CD14-positive monocyte (primary cell): ENCODE measurements at regions not wholly inside any gene's neighbourhood (a gene's known extent, or its start where the extent isn't known, plus 50 kb on each side); places are given as distances from the start of the nearest gene placed in this dataset.

Experiments
- DNase-seq, 3 donors: peaks; one replicate each; pipeline ENCODE4 v3.0.0-alpha.2; 2011 to 2022
- H2AFZ ChIP-seq: 2 replicates; pipeline ENCODE4 v1.6.0; 2012; ENCODE audit warnings: mild to moderate bottlenecking, low read depth, low read length, inconsistent platforms; ENCODE audit not compliant: insufficient read depth, poor library complexity, severe bottlenecking
- H3K27ac ChIP-seq, 2 donors: 1 replicate in 1 of 2; 2 replicates in 1 of 2; pipeline ENCODE4 v1.5.1; 2012 to 2013; ENCODE audit warnings: low read length in 2 of 2, control low read depth in 1 of 2, inconsistent platforms in 1 of 2, low read depth in 1 of 2, mild to moderate bottlenecking in 1 of 2
- H3K27me3 ChIP-seq, 2 donors: one replicate each; pipeline versions ENCODE4 v1.6.0 to v1.6.1; 2011 to 2013; ENCODE audit warnings: low read length in 2 of 2; ENCODE audit not compliant: control insufficient read depth in 2 of 2, insufficient read depth in 2 of 2
- H3K36me3 ChIP-seq, 2 donors: replicated peaks in 1 of 2; 1 replicate in 1 of 2; 2 replicates in 1 of 2; pipeline versions ENCODE4 v1.5.1 to v1.6.1; 2012 to 2013; ENCODE audit warnings: low read length in 2 of 2, control low read depth in 1 of 2, inconsistent platforms in 1 of 2, mild to moderate bottlenecking in 1 of 2; ENCODE audit not compliant: insufficient read depth in 2 of 2, control insufficient read depth in 1 of 2
- H3K4me1 ChIP-seq, 2 donors: 1 replicate in 1 of 2; 2 replicates in 1 of 2; pipeline versions ENCODE4 v1.5.1 to v1.6.1; 2012 to 2013; ENCODE audit warnings: low read length in 2 of 2, control low read depth in 1 of 2, inconsistent platforms in 1 of 2, mild to moderate bottlenecking in 1 of 2, moderate library complexity in 1 of 2; ENCODE audit not compliant: insufficient read depth in 2 of 2, control insufficient read depth in 1 of 2
- H3K4me2 ChIP-seq: replicated peaks from 2 replicates; pipeline ENCODE3; 2012; ENCODE audit warnings: low read length, moderate library complexity, mild to moderate bottlenecking; ENCODE audit not compliant: poor library complexity, severe bottlenecking; ENCODE audit errors: extremely low read depth
- H3K4me3 ChIP-seq, 3 experiments: fragments of 200-600 bp in 1 of 3; sonication (generic) in 1 of 3; replicated peaks in 1 of 3; 1 replicate in 2 of 3; 2 replicates in 1 of 3; pipeline ENCODE4 v1.5.1; 2011 to 2013; ENCODE audit warnings: low read length in 3 of 3, mild to moderate bottlenecking in 3 of 3, control low read depth in 2 of 3, low read depth in 2 of 3, inconsistent platforms in 1 of 3, moderate library complexity in 1 of 3
- H3K79me2 ChIP-seq: 2 replicates; pipeline ENCODE4 v1.6.0; 2012; ENCODE audit warnings: mild to moderate bottlenecking, control low read depth, inconsistent platforms, low read length, moderate library complexity; ENCODE audit not compliant: insufficient read depth
- H3K9ac ChIP-seq: 2 replicates; pipeline ENCODE4 v1.6.0; 2017; ENCODE audit warnings: low read length, mild to moderate bottlenecking; ENCODE audit not compliant: insufficient read depth, poor library complexity, severe bottlenecking
- H3K9me3 ChIP-seq, 2 donors: replicated peaks in 1 of 2; 1 replicate in 1 of 2; 2 replicates in 1 of 2; pipeline versions ENCODE4 v1.5.1 to v1.6.1; 2012 to 2013; ENCODE audit warnings: low read length in 2 of 2, control low read depth in 1 of 2; ENCODE audit not compliant: control insufficient read depth in 1 of 2, insufficient read depth in 1 of 2
- H4K20me1 ChIP-seq: 2 replicates; pipeline ENCODE4 v1.6.0; 2012; ENCODE audit warnings: mild to moderate bottlenecking, low read length, control low read depth, moderate library complexity; ENCODE audit not compliant: insufficient read depth
- H3K27ac Mint-ChIP-seq, 7 donors: one replicate each; pipeline ENCODE4 v1.8.0; 2020; ENCODE audit warnings: mild to moderate bottlenecking in 7 of 7, mixed read lengths in 7 of 7, moderate library complexity in 6 of 7, inconsistent platforms in 2 of 7
- H3K27me3 Mint-ChIP-seq, 3 donors: one replicate each; pipeline ENCODE4 v1.8.0; 2021 to 2022; ENCODE audit warnings: low read depth in 3 of 3, mild to moderate bottlenecking in 3 of 3, mixed read lengths in 3 of 3, moderate library complexity in 3 of 3, inconsistent platforms in 1 of 3
- H3K36me3 Mint-ChIP-seq, 2 donors: one replicate each; pipeline ENCODE4 v1.8.0; 2020; ENCODE audit warnings: mixed read lengths in 2 of 2, inconsistent platforms in 1 of 2, mild to moderate bottlenecking in 1 of 2
- H3K4me1 Mint-ChIP-seq: one replicate; pipeline ENCODE4 v1.8.0; 2020; ENCODE audit warnings: mild to moderate bottlenecking, mixed read lengths
- H3K4me3 Mint-ChIP-seq, 2 donors: one replicate each; pipeline ENCODE4 v1.8.0; 2020; ENCODE audit warnings: mild to moderate bottlenecking in 2 of 2, mixed read lengths in 2 of 2, moderate library complexity in 1 of 2
- H3K9me3 Mint-ChIP-seq, 7 donors: one replicate each; pipeline ENCODE4 v1.8.0; 2020 to 2022; ENCODE audit warnings: mixed read lengths in 7 of 7, mild to moderate bottlenecking in 6 of 7, moderate library complexity in 6 of 7, inconsistent platforms in 2 of 7
- WGBS: methylation state at CpG from one replicate; pipeline ENCODE4 v1.1.5; 2013; ENCODE audit warnings: missing lambda C conversion rate; ENCODE audit not compliant: insufficient coverage; 5-methylcytosine and 5-hydroxymethylcytosine counted together
- intact Hi-C, 2 donors: fragments of 100-400 bp; cut with micrococcal nuclease; formaldehyde crosslinking; loops; one replicate each; pipeline versions ENCODE4 v1.15.0 to v1.15.1; 2023
- TF ChIP-seq, protein P1 (sequence below): fragments of 200-600 bp; IDR thresholded peaks from one replicate; pipeline ENCODE4 v1.8.0; 2022; ENCODE audit warnings: antibody characterized with exemption, mild to moderate bottlenecking

GRCh38 chr5:67335426-67335825 lies 138.8 kb upstream of the CD180 start:
- no peak overlapping the region for H3K4me3 ChIP-seq
- H3K4me2 ChIP-seq = no peak overlapping the region
- Mint-ChIP-seq H3K36me3 (no peaks in the 10 kb centered on the region), H3K27me3 (peaks cover 0 to 4% (median 0%) of the 10 kb centered on the region in 3 donors), H3K4me3 (no peak overlapping the region), H3K4me1 (peaks cover 2% of the 10 kb centered on the region), H3K9me3 (peaks cover 0 to 12% (median 2%) of the 10 kb centered on the region in 7 donors), H3K27ac (no peak overlapping the region)
- no CpG with 5 or more reads among the region's 5 CpGs for WGBS
- no peak overlapping the region for H3K9ac ChIP-seq
- no peaks in the 10 kb centered on the region for H3K4me1 ChIP-seq
- H4K20me1 ChIP-seq = no peaks in the 10 kb centered on the region
- no peaks in the 10 kb centered on the region for H3K9me3 ChIP-seq
- H3K27me3 ChIP-seq = no peaks in the 10 kb centered on the region
- intact Hi-C loops = no loop called here
- no peaks in the 10 kb centered on the region for H3K36me3 ChIP-seq
- DNase-seq = no peak
- TF ChIP-seq, protein P1, sequence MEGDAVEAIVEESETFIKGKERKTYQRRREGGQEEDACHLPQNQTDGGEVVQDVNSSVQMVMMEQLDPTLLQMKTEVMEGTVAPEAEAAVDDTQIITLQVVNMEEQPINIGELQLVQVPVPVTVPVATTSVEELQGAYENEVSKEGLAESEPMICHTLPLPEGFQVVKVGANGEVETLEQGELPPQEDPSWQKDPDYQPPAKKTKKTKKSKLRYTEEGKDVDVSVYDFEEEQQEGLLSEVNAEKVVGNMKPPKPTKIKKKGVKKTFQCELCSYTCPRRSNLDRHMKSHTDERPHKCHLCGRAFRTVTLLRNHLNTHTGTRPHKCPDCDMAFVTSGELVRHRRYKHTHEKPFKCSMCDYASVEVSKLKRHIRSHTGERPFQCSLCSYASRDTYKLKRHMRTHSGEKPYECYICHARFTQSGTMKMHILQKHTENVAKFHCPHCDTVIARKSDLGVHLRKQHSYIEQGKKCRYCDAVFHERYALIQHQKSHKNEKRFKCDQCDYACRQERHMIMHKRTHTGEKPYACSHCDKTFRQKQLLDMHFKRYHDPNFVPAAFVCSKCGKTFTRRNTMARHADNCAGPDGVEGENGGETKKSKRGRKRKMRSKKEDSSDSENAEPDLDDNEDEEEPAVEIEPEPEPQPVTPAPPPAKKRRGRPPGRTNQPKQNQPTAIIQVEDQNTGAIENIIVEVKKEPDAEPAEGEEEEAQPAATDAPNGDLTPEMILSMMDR = no peak
- no peak overlapping the region for H3K27ac ChIP-seq
- no peak overlapping the region for H2AFZ ChIP-seq
- H3K79me2 ChIP-seq = no peaks in the 10 kb centered on the region

DNA sequence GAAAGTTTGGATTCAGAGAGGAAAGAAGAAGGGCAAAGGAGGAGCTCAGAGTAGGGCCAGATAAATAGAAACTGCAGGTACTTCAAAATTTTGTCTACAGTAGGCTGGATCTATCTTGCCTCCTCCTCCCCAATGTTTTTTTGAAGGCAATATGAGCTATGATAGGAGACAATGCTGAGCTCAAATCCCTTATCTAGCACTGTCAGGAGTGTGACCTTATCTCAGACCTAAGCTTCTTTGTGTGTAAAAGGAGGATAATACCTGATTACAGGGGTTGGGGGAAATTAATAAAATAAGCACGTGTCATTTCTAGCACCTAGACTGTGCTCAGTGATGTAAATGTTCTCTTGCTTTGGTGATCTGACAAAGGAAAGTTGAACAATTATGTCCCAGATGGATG lies 137.8 kb upstream of the CD180 start:
- no peak overlapping the region for H3K4me2 ChIP-seq
- Mint-ChIP-seq H3K9me3 (peaks cover under 1 to 12% (median 4%) of the 10 kb centered on the region in 7 donors), H3K27ac (no peak overlapping the region), H3K4me1 (peaks cover 2% of the 10 kb centered on the region), H3K4me3 (no peak overlapping the region), H3K27me3 (peaks cover 0 to 3% (median 0%) of the 10 kb centered on the region in 3 donors), H3K36me3 (no peaks in the 10 kb centered on the region)
- H3K4me3 ChIP-seq = no peak overlapping the region
- TF ChIP-seq, protein P1 = no peak
- WGBS = no CpG with 5 or more reads among the region's 1 CpG
- H3K27ac ChIP-seq = no peak overlapping the region
- no peaks in the 10 kb centered on the region for H3K79me2 ChIP-seq
- H3K4me1 ChIP-seq = no peaks in the 10 kb centered on the region
- no peaks in the 10 kb centered on the region for H3K9me3 ChIP-seq
- H3K9ac ChIP-seq = no peak overlapping the region
- DNase-seq = no peak
- no peaks in the 10 kb centered on the region for H4K20me1 ChIP-seq
- H2AFZ ChIP-seq = no peak overlapping the region
- no peaks in the 10 kb centered on the region for H3K36me3 ChIP-seq
- H3K27me3 ChIP-seq = no peaks in the 10 kb centered on the region
- intact Hi-C loops = no loop called here
